Heart left ventricle (tissue), 16 donors: ENCODE measurements at regions not wholly inside any gene's neighbourhood (a gene's known extent, or its start where the extent isn't known, plus 50 kb on each side); places are given as distances from the start of the nearest gene placed in this dataset.

Experiments used
- ATAC-seq, 4 donors: fragments of 200-7000 bp; cut with Tn5 transposase; one replicate each; pipeline ENCODE4 v1.9.1; 2020 to 2022; ENCODE audit warnings: moderate library complexity in 4 of 4, mild to moderate bottlenecking in 3 of 4, moderate number of reproducible peaks in 1 of 4
- DNase-seq, 5 donors: peaks; one replicate each; pipeline ENCODE4 v3.0.0-alpha.2; 2020
- H3K27ac ChIP-seq, 12 donors: fragments of 200-600 bp; sonication (generic) in 4 of 12; one replicate each; pipeline versions ENCODE4 v1.5.0 to v1.8.0; 2016 to 2022; ENCODE audit warnings: mild to moderate bottlenecking in 2 of 12
- H3K27me3 ChIP-seq, 9 donors: fragments of 200-600 bp; sonication (generic) in 2 of 9; one replicate each; pipeline versions ENCODE4 v1.5.1 to v1.8.0; 2016 to 2022; ENCODE audit warnings: mild to moderate bottlenecking in 3 of 9
- H3K36me3 ChIP-seq, 9 donors: fragments of 200-600 bp; sonication (generic) in 2 of 9; one replicate each; pipeline versions ENCODE4 v1.5.0 to v1.8.0; 2018 to 2022; ENCODE audit warnings: mild to moderate bottlenecking in 2 of 9
- H3K4me1 ChIP-seq, 12 donors: fragments of 200-600 bp; sonication (generic) in 4 of 12; one replicate each; pipeline versions ENCODE4 v1.5.0 to v1.8.0; 2016 to 2022; ENCODE audit warnings: mild to moderate bottlenecking in 3 of 12
- H3K4me3 ChIP-seq, 12 donors: fragments of 200-600 bp; sonication (generic) in 4 of 12; one replicate each; pipeline versions ENCODE4 v1.5.0 to v1.8.0; 2017 to 2022; ENCODE audit warnings: mild to moderate bottlenecking in 9 of 12, moderate library complexity in 4 of 12
- H3K9me3 ChIP-seq, 12 donors: fragments of 200-600 bp; sonication (generic) in 4 of 12; one replicate each; pipeline versions ENCODE4 v1.5.0 to v1.8.0; 2016 to 2022; ENCODE audit warnings: mild to moderate bottlenecking in 1 of 12
- CTCF ChIP-seq, 12 donors: fragments of 200-600 bp; sonication (generic) in 4 of 12; IDR thresholded peaks; one replicate each; pipeline versions ENCODE4 v1.5.0 to v1.8.0; 2018 to 2022; ENCODE audit warnings: antibody characterized with exemption in 12 of 12, mild to moderate bottlenecking in 5 of 12
- POLR2A ChIP-seq, 2 donors: fragments of 450-650 bp; IDR thresholded peaks; one replicate each; pipeline ENCODE4 v1.6.1; 2017; ENCODE audit warnings: antibody characterized with exemption in 2 of 2, mild to moderate bottlenecking in 2 of 2, moderate library complexity in 2 of 2
- WGBS, 4 donors: extraction: QIAGEN DNeasy Blood & Tissue Kit in 2 of 4; methylation state at CpG; one replicate each; pipeline versions ENCODE4 v1.1.5 to v1.1.7; 2013 to 2018; 5-methylcytosine and 5-hydroxymethylcytosine counted together
- intact Hi-C, 10 donors: fragments of 100-400 bp; cut with DNase I; formaldehyde crosslinking; loops; one replicate each; pipeline versions ENCODE4 v1.11.1 to v1.14.2; 2022
- donor health status: ischemic (EF 13 %, LVEDD 7.1; RV severe dilation, severe dysfunction).
- donor health status: healthy with polysubstance abuse.
- donor health status: DM: no; HTN: yes; CAD: no.
- donor health status: DM: no; HTN: no; CAD: no.
- donor health status: ischemic (EF 25% LVEDD 6.9; RV normal size, moderate dysfunction).
- donor health status: ischemic (EF 25% LVEDD 5.7; RV mildly dilated, moderate dysfunction).
- donor health status: healthy.
- donor health status: DM: yes; HTN: yes; CAD: no.
- donor health status: ischemic (EF 35%, LVEDD 5.7; RV mildly dilated, moderate dysfunction).
- donor health status: nonischemic (EF 11% LVEDD 7.7; RV severe dilation, severe dysfunction).
- donor health status: DM: yes; HTN: yes; CAD: no.
- donor health status: PGD.
- donor health status: ischemic (EF 29% LVEDD 5.4; RV normal size, mild dysfunction).
- donor health status: nonischemic (EF 23%, LVEDD 6.1; RV moderate dilation, normal function).

- intact Hi-C loops, result no loop called here
- Histone ChIP-seq H3K27ac (no peak overlapping the region), H3K36me3 (no peaks in the 10 kb centered on the region), H3K4me3 (no peak overlapping the region), H3K4me1 (peaks cover 0 to 11% (median 0%) of the 10 kb centered on the region in 12 donors), H3K9me3 (no peaks in the 10 kb centered on the region), H3K27me3 (no peaks in the 10 kb centered on the region)
- no peak for ATAC-seq
- 39 to 51% (median 49%) methylated on average over 2 of the region's 2 CpGs for WGBS, 4 donors
- TF ChIP-seq CTCF (IDR thresholded peaks at IDR 0.05) (no peak), POLR2A (IDR thresholded peaks at IDR 0.05) (no peak)
- DNase-seq, result no peak
These were observed 65.0 kb upstream of the TES start for GRCh38 chr7:116145245-116145852.

GRCh38 chr7:116148108-116148507, 62.2 kb upstream of the TES start:
- Histone ChIP-seq H3K9me3 (no peaks in the 10 kb centered on the region), H3K4me1 (peaks cover 0 to 12% (median 0%) of the 10 kb centered on the region in 12 donors), H3K27me3 (no peaks in the 10 kb centered on the region), H3K36me3 (no peaks in the 10 kb centered on the region), H3K27ac (no peak overlapping the region), H3K4me3 (no peak overlapping the region)
- intact Hi-C loops, result no loop called here
- TF ChIP-seq POLR2A (IDR thresholded peaks at IDR 0.05) (no peak), CTCF (IDR thresholded peaks at IDR 0.05) (no peak)
- WGBS, 4 donors, result 31 to 49% (median 35%) methylated on average over 3 of the region's 3 CpGs
- DNase-seq, result no peak
- ATAC-seq, result no peak

- Histone ChIP-seq H3K9me3 (no peaks in the 10 kb centered on the region), H3K27me3 (no peaks in the 10 kb centered on the region), H3K4me3 (no peak overlapping the region), H3K36me3 (no peaks in the 10 kb centered on the region), H3K4me1 (peaks cover 0 to 12% (median 0%) of the 10 kb centered on the region in 12 donors), H3K27ac (no peak overlapping the region)
- 93 to 95% (median 94%) methylated on average over 8 of the region's 8 CpGs for WGBS, 4 donors
- no peak for TF ChIP-seq CTCF (IDR thresholded peaks at IDR 0.05)
- no peak for TF ChIP-seq POLR2A (IDR thresholded peaks at IDR 0.05)
- DNase-seq (no peak), ATAC-seq (no peak)
- intact Hi-C loops, result no loop called here
These were observed 61.7 kb upstream of the TES start for GRCh38 chr7:116148626-116149025.

GRCh38 chr7:116150588-116150987, 59.8 kb upstream of the TES start:
- Histone ChIP-seq H3K36me3 (no peaks in the 10 kb centered on the region), H3K27ac (no peak overlapping the region), H3K4me1 (peaks cover 0 to 12% (median 0%) of the 10 kb centered on the region in 12 donors), H3K4me3 (no peak overlapping the region), H3K27me3 (no peaks in the 10 kb centered on the region), H3K9me3 (no peaks in the 10 kb centered on the region)
- TF ChIP-seq POLR2A (IDR thresholded peaks at IDR 0.05) (no peak), CTCF (IDR thresholded peaks at IDR 0.05) (no peak)
- DNase-seq (no peak), ATAC-seq (no peak)
- 88 to 97% (median 92%) methylated on average over 1 of the region's 1 CpG for WGBS, 4 donors
- intact Hi-C loops, result no loop called here
